GM12878 (cell line): ENCODE measurements at regions not wholly inside any gene's neighbourhood (a gene's known extent, or its start where the extent isn't known, plus 50 kb on each side); places are given as distances from the start of the nearest gene placed in this dataset.

Experiments used
- ATAC-seq: fragments of 200-7000 bp; cut with Tn5 transposase; 3 replicates; pipeline ENCODE4 v1.9.1; 2020; ENCODE audit warnings: mild to moderate bottlenecking, moderate library complexity
- BruUV-seq: library from RNA; stranded (reverse); fragments of 400-500 nt; replicated peaks from 2 replicates; lab custom pipeline; 2021; lab: Mats Ljungman, UMichigan
- CTCF ChIA-PET: fragments of 300-600 bp; sonication (Branson Sonifier 250); formaldehyde crosslinking; extraction: SDS; loops from one replicate; lab custom pipeline; 2021; ENCODE audit warnings: inconsistent platforms; lab: Yijun Ruan, JAX
- POLR2A ChIA-PET: fragments of 350-600 bp; formaldehyde crosslinking; extraction: SDS; loops from one replicate; lab custom pipeline; 2021; ENCODE audit warnings: inconsistent platforms; lab: Charles Lee
- RAD21 ChIA-PET: fragments of 300-600 bp; sonication (Branson Sonifier 250); formaldehyde crosslinking; loops from one replicate; lab custom pipeline; 2023; ENCODE audit warnings: antibody characterized with exemption; ENCODE audit not compliant: unreplicated experiment; lab: Charles Lee
- SMC1A ChIA-PET: fragments of 300-600 bp; sonication (Branson Sonifier 250); formaldehyde crosslinking; loops from one replicate; lab custom pipeline; 2023; ENCODE audit not compliant: unreplicated experiment, uncharacterized antibody; lab: Charles Lee
- DNase-seq: peaks from one replicate; pipeline ENCODE4 v3.0.0-alpha.2; 2011; ENCODE audit warnings: low read depth, low spot score
- FAIRE-seq: peaks from 3 replicates; lab custom pipeline; 2011; peaks lifted over from hg19 to GRCh38; lab: Jason Lieb, UNC
- H2AFZ ChIP-seq: 2 replicates; pipeline ENCODE4 v1.6.0; 2011; ENCODE audit warnings: low read depth, low read length, control low read depth; ENCODE audit not compliant: control insufficient read depth
- H3K27ac ChIP-seq: 2 replicates; pipeline ENCODE4 v1.5.1; 2011; ENCODE audit warnings: control low read depth; ENCODE audit not compliant: control insufficient read depth, insufficient read depth
- H3K27me3 ChIP-seq, 2 experiments: replicated peaks in 1 of 2; 2 replicates each; pipeline versions ENCODE4 v1.6.0 to v1.6.1; 2011; ENCODE audit warnings: low read length in 1 of 2; ENCODE audit not compliant: control insufficient read depth in 2 of 2, insufficient read depth in 2 of 2
- H3K36me3 ChIP-seq, 2 experiments: 2 replicates each; pipeline ENCODE4 v1.5.1; 2011; ENCODE audit warnings: low read length in 1 of 2; ENCODE audit not compliant: control insufficient read depth in 2 of 2, insufficient read depth in 2 of 2
- H3K4me1 ChIP-seq: 2 replicates; pipeline ENCODE4 v1.6.1; 2011; ENCODE audit warnings: mild to moderate bottlenecking, low read length, moderate library complexity, mixed read lengths; ENCODE audit not compliant: control insufficient read depth, insufficient read depth
- H3K4me2 ChIP-seq: 2 replicates; pipeline ENCODE4 v1.6.0; 2011; ENCODE audit warnings: control low read depth; ENCODE audit not compliant: control insufficient read depth, insufficient read depth
- H3K4me3 ChIP-seq: fragments of 200-600 bp; sonication (generic); 2 replicates; pipeline ENCODE4 v1.5.1; 2016
- H3K79me2 ChIP-seq: 2 replicates; pipeline ENCODE4 v1.6.0; 2011; ENCODE audit warnings: low read length; ENCODE audit not compliant: control insufficient read depth, insufficient read depth
- H3K9ac ChIP-seq: 2 replicates; pipeline ENCODE4 v1.8.0; 2011; ENCODE audit warnings: low read length, control low read depth, mixed read lengths; ENCODE audit not compliant: control insufficient read depth, insufficient read depth
- H3K9me3 ChIP-seq: replicated peaks from 3 replicates; pipeline ENCODE4 v1.5.1; 2011; ENCODE audit warnings: mild to moderate bottlenecking, low read length; ENCODE audit not compliant: control insufficient read depth, insufficient read depth
- H4K20me1 ChIP-seq: 2 replicates; pipeline ENCODE4 v1.6.0; 2011; ENCODE audit not compliant: control insufficient read depth, insufficient read depth
- CBFB ChIP-seq: IDR thresholded peaks from 2 replicates; pipeline ENCODE4 v1.6.1; 2016; ENCODE audit warnings: antibody characterized with exemption, low read depth
- CBX5 ChIP-seq: sonication (generic); IDR thresholded peaks from 2 replicates; pipeline ENCODE4 v1.6.1; 2016; ENCODE audit warnings: low read depth, moderate library complexity, mild to moderate bottlenecking, inconsistent platforms
- CREB1 ChIP-seq: IDR thresholded peaks from 2 replicates; pipeline ENCODE4 v1.6.1; 2012; ENCODE audit warnings: low read depth, mild to moderate bottlenecking, inconsistent platforms
- HCFC1 ChIP-seq: fragments of 150-350 bp; IDR thresholded peaks from 2 replicates; pipeline ENCODE4 v1.6.1; 2014; ENCODE audit warnings: low read length
- HDGF ChIP-seq: fragments of 450-650 bp; IDR thresholded peaks from 2 replicates; pipeline ENCODE4 v1.6.1; 2016; ENCODE audit warnings: antibody characterized with exemption
- MTA3 ChIP-seq: IDR thresholded peaks from 2 replicates; pipeline ENCODE4 v1.6.1; 2012; ENCODE audit warnings: low read length, inconsistent platforms, borderline replicate concordance
- MYB ChIP-seq: fragments of 150-350 bp; IDR thresholded peaks from 2 replicates; pipeline ENCODE4 v1.6.1; 2014; ENCODE audit warnings: mild to moderate bottlenecking, low read depth, low read length, borderline replicate concordance
- NR2F1 ChIP-seq: fragments of 450-650 bp; conservative IDR thresholded peaks from 2 replicates; pipeline ENCODE4 v1.6.1; 2017; ENCODE audit warnings: mild to moderate bottlenecking
- POLR2A ChIP-seq: IDR thresholded peaks from 2 replicates; pipeline ENCODE4 v1.6.1; 2011; ENCODE audit warnings: low read depth, mild to moderate bottlenecking, low read length
- POLR2AphosphoS5 ChIP-seq: IDR thresholded peaks from 2 replicates; pipeline ENCODE4 v1.6.1; 2011; ENCODE audit warnings: mild to moderate bottlenecking, low read length, inconsistent platforms
- RAD21 ChIP-seq: IDR thresholded peaks from 2 replicates; pipeline ENCODE4 v1.6.1; 2011; ENCODE audit warnings: mild to moderate bottlenecking, low read depth, low read length, moderate library complexity; ENCODE audit not compliant: insufficient read depth
- RAD51 ChIP-seq: fragments of 450-650 bp; IDR thresholded peaks from 2 replicates; pipeline ENCODE4 v1.6.1; 2016; ENCODE audit warnings: moderate library complexity, mild to moderate bottlenecking, inconsistent platforms
- SMC3 ChIP-seq: IDR thresholded peaks from 2 replicates; pipeline ENCODE4 v1.6.1; 2011; ENCODE audit warnings: low read length, improper control_type of control experiment, borderline replicate concordance
- YBX1 ChIP-seq: fragments of 450-650 bp; IDR thresholded peaks from 2 replicates; pipeline ENCODE4 v1.6.1; 2016; ENCODE audit warnings: antibody characterized with exemption
- ZNF274 ChIP-seq: IDR thresholded peaks from one replicate; pipeline ENCODE4 v1.8.0; 2011; ENCODE audit not compliant: insufficient read length, insufficient read depth
- WGBS: methylation state at CpG from one replicate; pipeline ENCODE4 v1.1.6; 2016; ENCODE audit warnings: low lambda C conversion rate; ENCODE audit not compliant: insufficient replicate concordance, insufficient coverage; ENCODE audit errors: missing lambda C conversion rate; 5-methylcytosine and 5-hydroxymethylcytosine counted together
- in situ Hi-C: fragments of 300-500 bp; cut with MboI; formaldehyde crosslinking; loops from 9 replicates; pipeline ENCODE4 v1.14.3; 2018; ENCODE audit warnings: mixed read lengths
- intact Hi-C: fragments of 100-400 bp; cut with micrococcal nuclease; formaldehyde crosslinking; loops from one replicate; pipeline ENCODE4 v1.14.2; 2022; ENCODE audit not compliant: unreplicated experiment
- TF ChIP-seq, protein P1 (sequence below): fragments of 450-650 bp; IDR thresholded peaks from 2 replicates; pipeline ENCODE4 v1.6.1; 2014; ENCODE audit warnings: mild to moderate bottlenecking
- TF ChIP-seq, protein P2 (sequence below): fragments of 450-650 bp; IDR thresholded peaks from 2 replicates; pipeline ENCODE4 v1.6.1; 2017; ENCODE audit warnings: mild to moderate bottlenecking, moderate library complexity

DNA sequence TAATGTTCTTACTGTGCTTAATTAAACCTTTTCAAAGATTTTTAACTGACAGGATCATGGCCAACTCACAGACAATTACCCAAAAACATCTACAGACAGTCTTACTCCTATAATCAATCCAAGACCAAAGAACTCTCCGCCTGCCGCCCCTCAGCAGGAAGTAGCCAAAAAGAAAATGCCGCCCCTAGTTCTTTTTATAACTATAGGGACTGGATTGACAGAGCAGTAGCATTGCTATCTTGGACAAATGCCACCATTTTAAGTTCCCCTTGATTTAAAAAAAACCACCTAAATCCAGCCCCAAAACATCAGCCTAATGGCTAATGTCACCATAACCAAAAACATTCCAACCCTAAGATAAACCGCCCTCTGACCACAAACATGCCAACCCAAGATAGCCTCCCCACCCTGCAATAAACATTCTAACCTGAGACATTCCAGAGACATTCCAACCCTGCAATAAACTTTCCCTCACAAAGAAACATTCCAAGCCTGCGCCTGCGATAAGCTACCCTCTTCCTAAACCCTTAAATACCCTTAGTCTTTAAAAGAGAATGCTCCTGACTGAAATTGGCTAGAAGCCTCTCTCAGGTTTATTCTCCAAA lies 77.0 kb downstream of the COQ2 start:
- ATAC-seq (no peak), FAIRE-seq (no peak), DNase-seq (no peak)
- 62% methylated on average over 6 of the region's 6 CpGs for WGBS
- peaks cover 7% of the 10 kb centered on the region for H3K4me1 ChIP-seq
- no peak overlapping the region for H3K4me3 ChIP-seq
- TF ChIP-seq RAD51 (no peak), ZNF274 (no peak), CBFB (no peak), MYB (no peak), CREB1 (no peak), HCFC1 (no peak), SMC3 (no peak), POLR2A (no peak), RAD21 (no peak), HDGF (no peak), YBX1 (no peak), MTA3 (no peak), CBX5 (no peak), POLR2AphosphoS5 (no peak), NR2F1 (no peak)
- TF ChIP-seq, protein P1, sequence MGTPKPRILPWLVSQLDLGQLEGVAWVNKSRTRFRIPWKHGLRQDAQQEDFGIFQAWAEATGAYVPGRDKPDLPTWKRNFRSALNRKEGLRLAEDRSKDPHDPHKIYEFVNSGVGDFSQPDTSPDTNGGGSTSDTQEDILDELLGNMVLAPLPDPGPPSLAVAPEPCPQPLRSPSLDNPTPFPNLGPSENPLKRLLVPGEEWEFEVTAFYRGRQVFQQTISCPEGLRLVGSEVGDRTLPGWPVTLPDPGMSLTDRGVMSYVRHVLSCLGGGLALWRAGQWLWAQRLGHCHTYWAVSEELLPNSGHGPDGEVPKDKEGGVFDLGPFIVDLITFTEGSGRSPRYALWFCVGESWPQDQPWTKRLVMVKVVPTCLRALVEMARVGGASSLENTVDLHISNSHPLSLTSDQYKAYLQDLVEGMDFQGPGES: no peak
- TF ChIP-seq, protein P2, sequence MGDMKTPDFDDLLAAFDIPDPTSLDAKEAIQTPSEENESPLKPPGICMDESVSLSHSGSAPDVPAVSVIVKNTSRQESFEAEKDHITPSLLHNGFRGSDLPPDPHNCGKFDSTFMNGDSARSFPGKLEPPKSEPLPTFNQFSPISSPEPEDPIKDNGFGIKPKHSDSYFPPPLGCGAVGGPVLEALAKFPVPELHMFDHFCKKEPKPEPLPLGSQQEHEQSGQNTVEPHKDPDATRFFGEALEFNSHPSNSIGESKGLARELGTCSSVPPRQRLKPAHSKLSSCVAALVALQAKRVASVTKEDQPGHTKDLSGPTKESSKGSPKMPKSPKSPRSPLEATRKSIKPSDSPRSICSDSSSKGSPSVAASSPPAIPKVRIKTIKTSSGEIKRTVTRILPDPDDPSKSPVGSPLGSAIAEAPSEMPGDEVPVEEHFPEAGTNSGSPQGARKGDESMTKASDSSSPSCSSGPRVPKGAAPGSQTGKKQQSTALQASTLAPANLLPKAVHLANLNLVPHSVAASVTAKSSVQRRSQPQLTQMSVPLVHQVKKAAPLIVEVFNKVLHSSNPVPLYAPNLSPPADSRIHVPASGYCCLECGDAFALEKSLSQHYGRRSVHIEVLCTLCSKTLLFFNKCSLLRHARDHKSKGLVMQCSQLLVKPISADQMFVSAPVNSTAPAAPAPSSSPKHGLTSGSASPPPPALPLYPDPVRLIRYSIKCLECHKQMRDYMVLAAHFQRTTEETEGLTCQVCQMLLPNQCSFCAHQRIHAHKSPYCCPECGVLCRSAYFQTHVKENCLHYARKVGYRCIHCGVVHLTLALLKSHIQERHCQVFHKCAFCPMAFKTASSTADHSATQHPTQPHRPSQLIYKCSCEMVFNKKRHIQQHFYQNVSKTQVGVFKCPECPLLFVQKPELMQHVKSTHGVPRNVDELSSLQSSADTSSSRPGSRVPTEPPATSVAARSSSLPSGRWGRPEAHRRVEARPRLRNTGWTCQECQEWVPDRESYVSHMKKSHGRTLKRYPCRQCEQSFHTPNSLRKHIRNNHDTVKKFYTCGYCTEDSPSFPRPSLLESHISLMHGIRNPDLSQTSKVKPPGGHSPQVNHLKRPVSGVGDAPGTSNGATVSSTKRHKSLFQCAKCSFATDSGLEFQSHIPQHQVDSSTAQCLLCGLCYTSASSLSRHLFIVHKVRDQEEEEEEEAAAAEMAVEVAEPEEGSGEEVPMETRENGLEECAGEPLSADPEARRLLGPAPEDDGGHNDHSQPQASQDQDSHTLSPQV: no peak
- no peaks in the 10 kb centered on the region for H3K36me3 ChIP-seq
- in situ Hi-C loops (no loop called here), intact Hi-C loops (no loop called here)
- H3K9ac ChIP-seq: no peak overlapping the region
- H3K79me2 ChIP-seq: no peaks in the 10 kb centered on the region
- RAD21 ChIA-PET: no interaction called here
- BruUV-seq: no TSS peak
- H3K9me3 ChIP-seq: no peaks in the 10 kb centered on the region; the same call in 2 of the 3 replicates
- CTCF ChIA-PET: no interaction called here
- SMC1A ChIA-PET: interaction anchor here (5.4 kb wide), 1 partner anchor 7 kb away, joined by 48 read pairs; no protein-coding TSS in a partner anchor
- H3K27me3 ChIP-seq: no peaks in the 10 kb centered on the region
- no peak overlapping the region for H3K4me2 ChIP-seq
- H2AFZ ChIP-seq: no peak overlapping the region
- no peak overlapping the region for H3K27ac ChIP-seq
- POLR2A ChIA-PET: interaction anchor here (1.0 kb wide), 1 partner anchor 27 kb away, joined by 3 read pairs; no protein-coding TSS in a partner anchor
- no peaks in the 10 kb centered on the region for H4K20me1 ChIP-seq
